Endometrial microvascular endothelial cells (primary cell): ENCODE measurements at regions not wholly inside any gene's neighbourhood (a gene's known extent, or its start where the extent isn't known, plus 50 kb on each side); places are given as distances from the start of the nearest gene placed in this dataset.

Experiments
- in situ Hi-C: cut with HindIII; loops from 2 replicates; pipeline ENCODE4 v1.10.0; 2017; ENCODE audit warnings: low sequenced_read_pairs, low pct_unique_long_range_greater_than_20kb; ENCODE audit errors: inconsistent ontology term

GRCh38 chr6:26194816-26195375 is 107.7 kb downstream of the HFE start:
- in situ Hi-C loops = no loop called here

- in situ Hi-C loops = no loop called here
Measured at GRCh38 chr6:26195376-26195923, 108.2 kb downstream of the HFE start.

- in situ Hi-C loops = no loop called here
Measured at GRCh38 chr6:26195924-26196845, 109.0 kb downstream of the HFE start.

- in situ Hi-C loops = no loop called here
Measured at GRCh38 chr6:26196846-26197635, 109.8 kb downstream of the HFE start.

- in situ Hi-C loops = no loop called here
Measured at GRCh38 chr6:26197636-26197932, 110.4 kb downstream of the HFE start.

GRCh38 chr6:26197933-26198721 is 110.9 kb downstream of the HFE start:
- in situ Hi-C loops = no loop called here

GRCh38 chr6:26198722-26199056 is 111.5 kb downstream of the HFE start:
- in situ Hi-C loops = no loop called here

GRCh38 chr6:26199057-26199772 is 112.0 kb downstream of the HFE start:
- in situ Hi-C loops = no loop called here

- in situ Hi-C loops = no loop called here
Measured at GRCh38 chr6:26199773-26200764, 112.8 kb downstream of the HFE start.

- in situ Hi-C loops = no loop called here
Measured at GRCh38 chr6:26200918-26201721, 113.9 kb downstream of the HFE start.

GRCh38 chr6:26202201-26202611 is 115.0 kb downstream of the HFE start:
- in situ Hi-C loops = no loop called here

- in situ Hi-C loops = no loop called here
Measured at GRCh38 chr6:26202811-26203583, 115.8 kb downstream of the HFE start.

- in situ Hi-C loops = no loop called here
Measured at GRCh38 chr6:26204332-26205160, 117.3 kb downstream of the HFE start.

- in situ Hi-C loops = no loop called here
Measured at GRCh38 chr6:26205161-26205624, 118.0 kb downstream of the HFE start.
